HG02759 (cell line): ENCODE measurements at regions not wholly inside any gene's neighbourhood (a gene's known extent, or its start where the extent isn't known, plus 50 kb on each side); places are given as distances from the start of the nearest gene placed in this dataset.

Experiments
- ATAC-seq: cut with Tn5 transposase; IDR thresholded peaks from one replicate; pipeline ENCODE4 v1.9.1; 2021; ENCODE audit warnings: mild to moderate bottlenecking, moderate library complexity; ENCODE audit not compliant: unreplicated experiment

DNA sequence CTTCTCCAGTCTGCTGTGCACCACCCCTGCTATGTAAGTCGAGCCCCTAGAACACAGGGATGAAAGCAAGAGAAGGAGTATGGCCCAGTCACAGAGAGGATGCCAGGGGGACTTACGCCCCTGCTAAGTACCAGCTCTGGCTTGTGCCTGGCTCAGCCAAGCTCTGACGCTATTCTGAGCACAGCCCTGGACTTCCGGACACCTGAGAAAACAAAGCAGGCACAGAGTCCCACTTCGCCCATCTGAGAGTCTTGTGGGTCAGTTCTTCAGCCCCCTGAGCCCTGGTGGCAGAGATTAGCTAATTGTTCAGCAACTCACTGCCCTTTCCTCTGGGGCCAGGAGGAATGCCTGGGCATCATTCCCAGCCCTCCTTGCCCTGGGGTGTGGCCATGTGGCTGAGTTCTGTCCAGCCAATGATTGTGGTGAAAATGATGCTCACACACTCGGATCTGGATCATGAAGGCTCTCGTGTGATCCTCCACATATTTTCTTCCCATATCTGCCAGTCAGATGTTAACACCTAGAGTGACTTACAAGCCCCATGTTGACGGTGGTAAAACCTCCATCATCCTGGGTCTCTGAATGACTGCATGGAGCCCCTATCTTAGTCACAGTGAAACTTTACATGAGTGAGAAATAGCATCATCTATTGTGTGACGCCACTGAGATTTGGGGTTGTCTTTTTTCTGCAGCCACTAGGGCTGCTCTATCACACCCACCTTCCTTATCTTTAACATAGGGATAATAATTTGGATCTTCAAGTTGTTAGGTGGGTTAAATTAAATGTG, 105.7 kb downstream of the TPRA1 start:
- ATAC-seq, result no peak

DNA sequence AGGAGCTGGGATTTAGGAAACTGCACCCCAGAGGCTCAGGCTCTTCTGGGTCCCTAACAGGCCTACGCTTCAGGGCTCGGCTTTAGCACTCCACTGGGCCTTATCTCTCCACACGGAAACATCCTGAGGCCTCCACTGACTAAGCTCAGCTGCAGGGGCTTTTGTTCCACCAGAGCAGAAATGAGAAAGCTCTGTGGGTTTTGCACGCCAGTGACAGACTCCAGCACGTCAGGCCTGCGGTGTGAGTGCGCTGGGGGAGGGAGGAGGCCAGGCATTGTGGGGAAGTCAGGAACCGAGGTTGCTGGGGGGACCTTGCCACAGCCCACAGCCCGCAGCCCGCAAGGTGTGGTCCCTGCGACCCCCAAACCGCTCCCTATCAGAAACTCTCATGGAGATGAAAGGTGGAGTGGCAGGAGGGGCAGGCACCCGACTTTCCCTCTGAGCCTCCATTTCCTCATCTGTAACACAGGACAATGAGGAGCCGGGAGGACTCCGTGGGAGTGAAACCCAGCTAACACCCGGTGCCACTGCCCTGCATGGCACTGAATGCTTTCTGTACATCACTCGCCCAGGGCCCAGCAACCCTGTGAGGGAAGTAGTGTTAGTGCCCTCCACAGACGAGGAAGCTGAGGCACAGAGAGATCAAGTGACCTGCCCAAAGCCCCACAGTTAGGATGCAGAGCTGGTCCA, 106.5 kb downstream of the TPRA1 start:
- ATAC-seq, result peak; percentile 93

DNA sequence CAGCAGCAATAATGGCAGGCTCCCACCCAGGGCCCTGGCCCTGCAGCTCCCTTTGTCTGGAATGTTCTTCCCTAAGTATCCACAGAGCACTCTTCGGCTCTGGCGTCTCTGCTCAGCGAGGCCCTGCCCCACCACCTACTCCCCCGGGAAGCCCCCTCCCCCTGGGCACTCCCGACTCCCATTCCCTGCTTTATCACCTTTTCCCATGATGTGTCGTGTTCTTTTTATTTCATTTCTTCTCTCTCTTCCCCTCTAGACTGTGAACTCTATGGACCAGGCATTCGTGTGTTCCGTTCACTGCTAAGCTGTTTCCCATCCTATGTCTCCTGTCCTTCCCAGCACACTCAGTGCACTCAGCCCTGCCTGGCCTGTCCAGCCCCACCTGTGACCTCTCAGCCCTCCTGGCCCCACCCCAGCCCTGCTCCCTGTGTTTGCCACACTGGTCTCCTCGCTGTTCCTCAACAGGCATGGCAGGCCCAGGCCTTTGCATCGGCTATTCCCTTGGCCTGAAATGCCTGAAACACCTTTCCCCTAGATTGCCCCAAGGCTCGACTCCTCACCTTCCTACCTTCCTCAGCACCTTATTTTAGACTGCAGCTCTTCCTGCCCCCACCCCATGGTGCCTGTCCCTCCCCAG, 107.4 kb downstream of the TPRA1 start:
- ATAC-seq, result no peak

DNA sequence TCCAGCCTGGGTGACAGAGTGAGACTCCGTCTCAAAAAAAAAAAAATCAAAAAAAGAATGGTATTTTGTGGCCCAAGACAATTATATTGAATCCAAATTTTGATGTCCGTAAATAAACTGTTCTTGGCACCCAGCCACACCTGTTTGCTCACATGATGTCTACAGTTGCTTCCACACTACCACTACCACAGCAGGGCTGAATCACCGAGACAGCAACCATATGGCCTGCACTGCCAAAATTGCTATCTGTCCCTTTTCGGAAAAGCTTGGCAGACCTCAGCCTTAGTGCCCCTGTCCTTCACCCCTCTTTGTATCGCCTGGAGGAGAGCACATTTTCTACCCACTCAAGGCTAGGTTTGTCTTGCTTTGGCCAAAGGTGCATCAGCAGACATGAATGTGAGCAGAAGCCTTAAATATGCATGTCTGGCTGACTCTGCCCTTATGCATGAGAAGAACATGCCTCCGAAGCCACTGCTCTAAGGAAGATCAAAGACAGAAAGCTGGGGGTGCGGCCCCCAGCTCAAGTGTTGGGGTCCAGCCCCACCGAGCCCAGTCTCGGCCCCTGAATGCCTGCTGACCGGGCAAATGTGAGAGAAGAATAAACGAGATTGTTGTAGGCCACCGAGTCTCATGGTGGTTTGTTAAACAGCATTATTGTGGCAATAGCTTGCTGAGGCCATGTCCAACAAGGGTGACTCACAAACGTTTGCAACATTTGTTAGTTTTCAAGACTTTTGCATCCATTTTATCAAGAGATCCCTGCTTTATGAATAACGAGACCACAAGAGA, 108.1 kb downstream of the TPRA1 start:
- ATAC-seq, result no peak

DNA sequence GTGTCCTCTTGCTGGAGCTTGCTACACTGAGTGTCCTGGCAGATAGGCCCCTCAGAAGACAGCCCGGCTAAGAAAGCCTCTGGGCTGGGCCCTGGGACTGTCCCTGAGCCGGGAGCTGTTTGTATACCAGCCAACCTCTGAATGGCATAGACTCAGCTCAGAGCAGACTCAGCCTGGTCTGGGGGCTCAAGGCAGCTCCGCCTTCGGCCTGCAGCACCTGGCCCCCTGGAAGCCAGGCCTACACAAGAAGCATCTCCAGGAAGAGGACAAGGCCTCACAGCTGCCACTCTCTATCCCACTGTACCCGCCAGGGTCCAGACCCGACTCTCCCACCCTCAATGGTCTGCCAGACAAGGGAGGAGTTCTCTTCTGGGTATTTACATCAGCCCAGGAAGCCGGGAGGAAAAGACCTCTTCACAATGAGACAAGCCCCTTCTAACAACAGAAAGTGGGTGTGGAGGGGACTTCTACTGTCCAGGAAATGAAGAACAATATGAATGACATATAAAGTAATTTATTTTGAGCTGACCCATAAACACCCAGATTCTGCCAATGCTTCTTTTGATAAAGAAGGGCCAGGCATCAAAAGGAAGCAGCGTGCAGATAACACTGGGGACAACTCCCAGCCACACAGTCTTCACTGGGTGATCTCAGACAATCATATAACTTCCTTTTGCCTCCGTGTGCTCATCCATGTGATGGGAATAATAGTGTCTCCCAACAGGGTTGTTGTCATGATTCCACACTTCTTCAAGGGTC, 110.2 kb downstream of the TPRA1 start:
- ATAC-seq, result no peak

DNA sequence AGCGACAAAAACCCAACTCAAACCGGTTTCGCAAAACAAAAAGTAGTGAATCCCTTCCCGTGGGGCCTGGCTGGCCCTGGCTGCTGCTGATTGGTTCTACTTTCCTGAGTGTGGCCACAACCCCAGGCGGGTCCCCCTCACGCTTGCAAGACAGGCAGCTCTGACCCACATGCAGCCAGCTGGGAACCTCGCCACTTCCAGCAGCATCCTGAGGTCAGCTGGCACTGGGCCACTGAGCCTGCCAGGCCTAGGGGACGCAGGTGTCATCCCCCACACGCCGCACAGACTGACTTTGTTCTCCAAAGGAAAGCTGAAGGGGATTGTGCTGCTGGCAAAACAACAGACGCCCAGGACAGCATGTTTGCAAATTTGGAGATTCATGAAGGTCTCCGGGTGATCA, 111.1 kb downstream of the TPRA1 start:
- no peak for ATAC-seq

DNA sequence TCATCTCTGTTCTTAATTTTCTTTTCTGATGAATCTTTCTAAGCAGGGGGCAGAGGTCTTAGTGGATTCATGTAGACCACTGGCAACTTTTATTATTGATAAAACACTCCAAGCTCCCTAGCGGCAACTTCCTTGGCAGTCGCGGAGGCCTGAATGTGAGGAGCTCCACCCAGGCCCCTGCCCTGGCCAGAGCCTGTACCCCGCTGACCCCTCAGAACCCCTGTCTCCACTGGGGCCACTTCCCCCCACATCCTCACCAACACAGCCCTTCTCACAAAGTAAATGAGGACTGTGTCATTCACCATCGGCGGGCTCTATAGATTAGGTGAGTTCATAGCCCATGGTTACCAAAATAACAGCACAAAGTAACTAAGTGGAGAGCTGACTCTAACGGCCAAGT, 111.6 kb downstream of the TPRA1 start:
- no peak for ATAC-seq

DNA sequence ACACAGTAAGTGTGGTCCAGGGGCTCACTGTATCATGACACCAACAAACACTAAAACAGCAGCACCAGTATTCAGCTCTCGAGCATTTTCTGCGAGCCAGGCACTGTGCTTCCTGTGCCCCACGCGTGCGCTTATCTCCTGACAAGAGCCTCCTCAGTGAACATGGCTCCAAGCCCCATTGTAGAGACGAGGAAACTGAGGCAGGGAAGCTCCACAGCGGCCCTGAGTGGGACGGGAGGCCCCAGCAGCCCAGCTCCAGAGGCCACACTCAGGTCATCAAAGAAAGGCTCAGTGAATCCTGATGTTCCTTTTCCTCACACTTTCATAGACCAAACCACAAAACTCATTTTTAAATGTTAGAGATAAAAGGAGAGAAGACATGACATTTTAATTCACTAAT, 113.1 kb downstream of the TPRA1 start:
- no peak for ATAC-seq

DNA sequence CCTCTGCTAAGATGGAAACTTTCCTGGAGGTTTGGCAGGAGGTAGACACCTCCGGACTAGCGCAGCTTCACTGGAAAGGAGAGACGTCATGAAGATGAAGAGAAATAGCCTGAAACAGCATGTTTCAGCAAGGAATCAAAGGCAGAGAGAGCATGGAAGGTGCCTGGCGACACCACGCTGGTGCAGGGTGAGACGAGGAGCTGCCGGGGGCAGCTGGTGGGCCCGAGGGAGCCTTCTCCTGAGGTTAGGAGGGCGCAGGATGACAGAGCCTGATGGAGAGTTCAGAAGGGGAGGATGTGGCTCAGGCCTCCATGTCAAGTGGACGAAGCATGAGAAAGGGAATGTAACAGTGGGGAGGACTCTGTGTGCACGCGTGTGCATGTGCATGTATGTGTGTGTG, 113.6 kb downstream of the TPRA1 start:
- no peak for ATAC-seq

DNA sequence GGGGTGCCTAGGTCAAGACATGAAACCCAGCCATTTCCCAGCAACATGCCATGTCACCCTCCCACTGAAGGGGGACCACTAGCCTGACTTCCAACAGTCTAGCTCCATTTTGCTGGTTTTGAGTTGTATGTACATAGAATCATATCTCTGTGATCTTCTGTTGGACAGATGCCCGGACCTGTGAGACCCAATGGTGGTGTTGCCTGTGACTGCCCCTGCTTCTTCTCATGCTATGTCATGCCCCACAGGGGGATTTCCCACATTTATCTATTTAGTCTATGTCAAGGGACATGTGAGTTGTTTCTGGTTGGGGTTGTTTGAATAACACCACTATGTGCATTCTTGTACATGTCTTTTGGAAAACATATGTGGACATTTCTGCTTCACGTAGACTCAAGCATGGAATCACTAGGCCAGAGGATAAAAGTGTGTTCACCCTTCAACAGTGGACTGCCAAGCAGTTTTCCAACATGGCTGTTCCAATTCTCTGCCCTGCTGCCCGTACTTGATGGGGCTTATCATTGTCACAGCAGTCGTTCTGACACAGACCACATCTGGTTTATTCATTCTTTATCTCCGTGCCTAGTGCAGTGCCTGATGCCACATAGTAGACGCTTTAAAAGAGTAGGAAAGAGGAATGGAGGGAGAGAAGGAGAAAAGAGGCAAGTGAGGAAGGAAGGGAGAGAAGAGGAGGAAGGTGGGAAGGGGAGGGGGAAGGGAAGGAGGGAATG, 114.4 kb downstream of the TPRA1 start:
- no peak for ATAC-seq

DNA sequence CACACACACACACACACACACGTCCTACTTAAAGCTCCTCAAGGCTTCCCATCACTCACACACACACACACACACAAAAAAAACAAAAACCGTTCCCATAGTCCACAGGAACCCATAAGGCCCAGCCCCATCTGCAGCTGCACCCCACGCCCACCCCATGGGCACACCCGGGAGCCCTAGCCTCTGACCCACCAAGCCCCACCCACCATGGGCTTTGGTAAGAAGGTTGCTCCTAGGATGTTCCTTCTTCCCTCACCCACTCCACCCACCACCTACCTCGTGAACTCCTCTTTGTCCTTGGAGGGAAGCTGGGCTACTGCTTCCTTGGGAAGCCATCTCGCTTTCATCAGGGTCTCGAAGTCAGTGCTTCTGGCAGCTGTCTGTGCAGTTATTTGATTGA, 115.1 kb downstream of the TPRA1 start:
- ATAC-seq, result no peak

DNA sequence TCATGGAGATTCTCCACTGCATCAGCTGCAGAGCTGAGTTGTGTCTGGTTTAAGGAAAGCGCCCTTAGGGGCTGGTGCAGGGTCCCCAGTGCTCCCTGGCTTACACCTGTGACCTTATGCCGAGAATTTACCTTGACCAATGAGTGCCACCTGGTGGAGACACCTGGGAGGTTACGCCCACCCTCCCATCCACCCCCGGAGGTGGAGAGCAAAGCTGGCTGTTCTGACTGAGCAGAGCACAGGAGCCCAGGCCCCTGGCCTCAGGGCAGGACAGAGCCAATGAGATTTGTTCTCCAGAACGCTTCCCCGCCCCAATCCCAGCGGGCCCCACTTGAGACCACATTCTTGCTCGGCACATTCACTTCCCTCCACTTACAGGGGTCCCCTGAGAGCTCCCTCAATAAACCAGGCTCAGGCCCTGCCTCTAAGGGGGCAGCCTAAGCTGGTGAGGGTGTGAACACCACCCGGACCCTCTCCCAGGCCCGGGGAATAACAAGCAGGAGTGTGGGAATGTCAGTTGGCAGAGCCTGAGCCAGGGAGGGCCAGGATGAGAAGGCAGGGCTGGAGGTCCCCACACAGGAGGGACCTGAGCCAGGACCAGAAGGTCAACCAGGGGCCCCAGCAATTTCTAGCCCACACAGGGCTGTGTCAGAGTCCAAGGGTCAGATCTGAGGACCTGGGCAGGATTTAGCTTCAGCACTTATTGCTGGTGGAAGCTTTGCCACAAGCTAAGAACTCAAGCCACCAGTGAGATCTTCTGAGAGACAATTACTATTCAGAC, 117.1 kb downstream of the TPRA1 start:
- no peak for ATAC-seq

DNA sequence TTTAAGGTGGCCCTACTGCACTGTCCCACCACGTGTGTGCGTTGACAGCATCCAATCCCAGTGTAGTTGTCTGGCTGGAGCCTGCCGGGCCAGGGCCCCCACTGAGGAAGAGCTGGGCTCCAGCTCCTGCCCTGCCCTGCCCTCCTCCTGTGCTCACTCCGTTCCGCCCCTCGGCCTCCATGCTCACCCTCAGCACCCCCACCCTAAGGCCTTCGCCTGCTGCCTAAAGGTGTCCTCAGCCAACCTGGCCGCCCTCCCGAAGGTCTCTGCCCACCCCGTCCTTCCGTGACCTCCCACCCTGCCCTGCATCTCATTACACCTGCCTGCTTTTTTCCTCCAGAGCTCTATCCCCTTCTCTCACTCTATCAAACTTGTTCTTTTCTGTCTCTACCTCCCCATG, 118.0 kb downstream of the TPRA1 start:
- no peak for ATAC-seq

DNA sequence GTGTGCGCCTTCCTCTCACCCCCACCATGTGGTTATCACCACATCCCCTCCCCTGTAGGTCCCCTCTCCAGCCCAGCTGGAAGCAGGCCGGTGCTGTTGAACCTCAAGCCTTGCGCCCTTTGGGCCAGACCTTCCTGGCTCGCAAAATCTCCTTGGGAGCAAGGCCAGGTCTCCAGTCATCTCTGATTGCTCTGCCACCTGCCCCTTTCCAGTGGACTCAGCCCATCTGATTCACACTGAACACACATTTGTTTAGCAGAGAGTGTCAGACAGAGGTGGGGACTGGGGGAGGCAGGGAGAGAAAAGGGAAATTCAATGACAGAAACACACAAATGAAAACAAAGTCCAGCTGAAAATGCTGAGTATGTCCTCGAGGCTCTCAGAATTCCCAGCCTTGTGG, 119.4 kb downstream of the TPRA1 start:
- ATAC-seq, result no peak

DNA sequence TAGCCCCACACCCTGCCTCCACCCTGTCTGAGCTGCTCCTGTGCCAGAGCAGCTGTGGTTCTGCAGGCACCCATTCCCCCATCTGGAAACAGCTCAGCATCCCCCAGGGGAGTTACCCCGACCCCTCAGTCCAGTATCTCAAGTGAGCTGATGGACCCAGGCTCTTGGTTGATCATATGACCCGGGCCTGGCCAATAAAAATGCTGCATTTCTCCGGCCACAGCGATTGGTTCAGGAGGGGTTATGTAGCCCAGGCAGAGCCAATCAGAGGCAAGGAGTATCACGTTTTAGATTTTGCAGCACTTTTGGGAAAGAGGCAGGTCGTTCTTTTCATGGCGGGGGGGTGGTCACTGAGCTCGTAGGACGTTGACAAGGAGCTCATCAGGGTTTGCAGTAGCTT, 120.8 kb downstream of the TPRA1 start:
- no peak for ATAC-seq

DNA sequence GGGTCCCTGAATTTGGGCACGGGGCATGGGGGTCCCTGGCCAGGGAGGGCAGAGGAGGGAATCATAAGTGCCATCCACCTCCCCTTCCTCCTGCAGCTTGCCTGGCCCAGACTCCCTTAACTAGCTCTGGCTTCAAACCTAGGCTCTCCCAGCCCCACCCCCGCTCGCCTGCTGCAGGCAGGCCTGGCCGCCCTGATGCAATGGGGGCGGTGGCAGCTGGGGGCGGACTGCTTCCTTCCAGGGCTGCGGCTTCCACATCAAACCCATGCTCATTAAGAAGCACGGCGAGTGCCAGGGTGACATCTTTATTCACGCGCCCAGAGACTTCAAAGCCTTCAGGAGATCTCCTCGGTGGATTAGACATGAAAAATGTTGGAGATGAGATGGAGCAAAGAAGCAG, 123.1 kb downstream of the TPRA1 start:
- ATAC-seq, result no peak

DNA sequence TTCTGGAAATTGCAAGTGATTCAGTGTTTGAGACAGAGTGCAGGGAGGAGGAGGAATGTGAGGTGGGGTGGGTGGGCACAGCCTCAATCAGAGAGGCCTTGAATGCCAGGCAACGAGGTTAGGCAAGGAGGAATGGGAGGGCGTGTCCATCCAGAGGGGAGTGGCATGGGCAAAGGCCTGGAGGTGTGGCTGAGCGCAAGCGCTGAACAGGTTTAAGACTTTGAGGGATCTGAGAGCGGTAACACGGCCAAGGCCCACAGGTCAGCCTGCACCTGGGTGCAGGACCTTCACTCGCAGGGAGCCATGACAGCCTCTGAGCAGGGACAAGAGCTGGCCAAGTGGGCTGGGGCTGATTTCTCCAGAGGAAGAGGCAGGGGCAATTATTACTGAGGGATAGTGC, 125.9 kb downstream of the TPRA1 start:
- ATAC-seq, result no peak

DNA sequence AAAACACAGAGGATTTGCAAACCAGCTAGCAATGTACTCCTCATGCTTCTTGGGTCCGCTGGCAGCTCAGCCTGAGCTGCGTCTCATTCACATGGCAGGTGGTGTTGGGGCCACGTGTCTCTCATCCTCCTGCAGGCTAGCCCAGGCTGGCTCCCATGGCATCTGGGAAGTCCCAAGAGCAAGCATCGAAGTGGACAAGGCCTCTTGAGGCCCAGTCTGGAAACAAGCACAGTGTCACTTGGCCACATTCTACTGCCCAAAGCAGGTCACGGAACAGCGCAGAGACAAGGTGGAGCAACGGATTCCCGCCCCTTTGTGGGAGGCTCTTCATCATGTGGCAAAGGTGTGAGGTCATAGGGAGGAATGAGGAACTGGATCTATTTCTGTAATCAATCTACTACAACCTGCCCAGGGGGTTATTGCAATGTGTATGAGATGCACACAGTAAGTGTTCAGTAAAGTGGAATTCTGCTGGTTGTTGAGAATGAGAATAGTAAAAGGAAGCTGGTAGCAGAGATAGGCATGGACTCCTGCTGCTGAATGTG, 128.3 kb downstream of the TPRA1 start:
- no peak for ATAC-seq
